ENCODE measurements at regions not wholly inside any gene's neighbourhood (a gene's known extent, or its start where the extent isn't known, plus 50 kb on each side); places are given as distances from the start of the nearest gene placed in this dataset.

GRCh38 chr13:37211487-37211886 is 106.0 kb upstream of the CSNK1A1L start:
- H3K4me3 ChIP-seq (ENCODE audit: low read length in 2 of 2) = no peak overlapping the region
- intact Hi-C loops (cut with DNase I) = no loop called here
- H3K27me3 ChIP-seq (ENCODE audit: control insufficient read depth in 1 of 2, insufficient read depth in 2 of 2, low read length in 1 of 2) = no peaks in the 10 kb centered on the region

GRCh38 chr13:37209621-37210580 is 104.4 kb upstream of the CSNK1A1L start:
- intact Hi-C loops (cut with DNase I) = no loop called here

More at GRCh38 chr13:37211487-37211886, 106.0 kb upstream of the CSNK1A1L start:
- H3K36me3 ChIP-seq (ENCODE audit: control insufficient read depth in 1 of 2, insufficient read depth in 2 of 2, low read length in 1 of 2) = no peaks in the 10 kb centered on the region
- 88 to 89% methylated on average over 7 of the region's 7 CpGs for WGBS, 2 donors
- no peak for ATAC-seq (ENCODE audit: low FRiP score)
- DNase-seq = no peak
- no peak overlapping the region for H3K27ac ChIP-seq (ENCODE audit: low read depth in 1 of 2, low read length in 2 of 2)
- peaks cover 0 to 2% of the 10 kb centered on the region in 2 donors for H3K4me1 ChIP-seq (ENCODE audit: control insufficient read depth in 1 of 2, insufficient read depth in 2 of 2, low read length in 2 of 2)
- no peaks in the 10 kb centered on the region for H3K9me3 ChIP-seq (ENCODE audit: control insufficient read depth, low read length)

GRCh38 chr13:37207691-37208451 is 102.4 kb upstream of the CSNK1A1L start:
- no peak overlapping the region for H3K27ac ChIP-seq (ENCODE audit: low read depth in 1 of 2, low read length in 2 of 2)
- peaks cover 0 to 2% of the 10 kb centered on the region in 2 donors for H3K4me1 ChIP-seq (ENCODE audit: control insufficient read depth in 1 of 2, insufficient read depth in 2 of 2, low read length in 2 of 2)
- DNase-seq (no peak), ATAC-seq (ENCODE audit: low FRiP score) (no peak)
- WGBS, 2 donors = 4 to 8% methylated on average over 4 of the region's 4 CpGs
- no peaks in the 10 kb centered on the region for H3K9me3 ChIP-seq (ENCODE audit: control insufficient read depth, low read length)
- no peaks in the 10 kb centered on the region for H3K36me3 ChIP-seq (ENCODE audit: control insufficient read depth in 1 of 2, insufficient read depth in 2 of 2, low read length in 1 of 2)
- no peak overlapping the region for H3K4me3 ChIP-seq (ENCODE audit: low read length in 2 of 2)
- H3K27me3 ChIP-seq (ENCODE audit: control insufficient read depth in 1 of 2, insufficient read depth in 2 of 2, low read length in 1 of 2) = no peaks in the 10 kb centered on the region
- intact Hi-C loops (cut with DNase I) = no loop called here

More at GRCh38 chr13:37209621-37210580, 104.4 kb upstream of the CSNK1A1L start:
- no peaks in the 10 kb centered on the region for H3K27me3 ChIP-seq (ENCODE audit: control insufficient read depth in 1 of 2, insufficient read depth in 2 of 2, low read length in 1 of 2)
- WGBS, 2 donors = 50 to 54% methylated on average over 4 of the region's 4 CpGs
- H3K4me1 ChIP-seq (ENCODE audit: control insufficient read depth in 1 of 2, insufficient read depth in 2 of 2, low read length in 2 of 2) = peaks cover 0 to 2% of the 10 kb centered on the region in 2 donors
- no peak overlapping the region for H3K4me3 ChIP-seq (ENCODE audit: low read length in 2 of 2)
- DNase-seq = no peak
- no peaks in the 10 kb centered on the region for H3K9me3 ChIP-seq (ENCODE audit: control insufficient read depth, low read length)
- no peak for ATAC-seq (ENCODE audit: low FRiP score)
- H3K36me3 ChIP-seq (ENCODE audit: control insufficient read depth in 1 of 2, insufficient read depth in 2 of 2, low read length in 1 of 2) = no peaks in the 10 kb centered on the region
- no peak overlapping the region for H3K27ac ChIP-seq (ENCODE audit: low read depth in 1 of 2, low read length in 2 of 2)

GRCh38 chr13:37202264-37202663 is 96.8 kb upstream of the CSNK1A1L start:
- Histone ChIP-seq H3K9me3 (ENCODE audit: control insufficient read depth, low read length) (no peaks in the 10 kb centered on the region), H3K27ac (ENCODE audit: low read depth in 1 of 2, low read length in 2 of 2) (no peak overlapping the region), H3K27me3 (ENCODE audit: control insufficient read depth in 1 of 2, insufficient read depth in 2 of 2, low read length in 1 of 2) (no peaks in the 10 kb centered on the region), H3K4me3 (ENCODE audit: low read length in 2 of 2) (no peak overlapping the region), H3K36me3 (ENCODE audit: control insufficient read depth in 1 of 2, insufficient read depth in 2 of 2, low read length in 1 of 2) (no peaks in the 10 kb centered on the region), H3K4me1 (ENCODE audit: control insufficient read depth in 1 of 2, insufficient read depth in 2 of 2, low read length in 2 of 2) (no peaks in the 10 kb centered on the region)
- ATAC-seq (ENCODE audit: low FRiP score) (no peak), DNase-seq (no peak)
- intact Hi-C loops (cut with DNase I) = no loop called here
- 68 to 73% methylated on average over 2 of the region's 2 CpGs for WGBS, 2 donors

- Histone ChIP-seq H3K36me3 (ENCODE audit: control insufficient read depth in 1 of 2, insufficient read depth in 2 of 2, low read length in 1 of 2) (no peaks in the 10 kb centered on the region), H3K27ac (ENCODE audit: low read depth in 1 of 2, low read length in 2 of 2) (no peak overlapping the region), H3K4me1 (ENCODE audit: control insufficient read depth in 1 of 2, insufficient read depth in 2 of 2, low read length in 2 of 2) (no peaks in the 10 kb centered on the region), H3K27me3 (ENCODE audit: control insufficient read depth in 1 of 2, insufficient read depth in 2 of 2, low read length in 1 of 2) (no peaks in the 10 kb centered on the region), H3K9me3 (ENCODE audit: control insufficient read depth, low read length) (no peaks in the 10 kb centered on the region), H3K4me3 (ENCODE audit: low read length in 2 of 2) (no peak overlapping the region)
- 87 to 90% methylated on average over 5 of the region's 5 CpGs for WGBS, 2 donors
- intact Hi-C loops (cut with DNase I) = no loop called here
- ATAC-seq (ENCODE audit: low FRiP score) (no peak), DNase-seq (no peak)
Observed at GRCh38 chr13:37201081-37201480, 95.6 kb upstream of the CSNK1A1L start.

GRCh38 chr13:37198629-37199028 is 93.2 kb upstream of the CSNK1A1L start:
- Histone ChIP-seq H3K4me1 (ENCODE audit: control insufficient read depth in 1 of 2, insufficient read depth in 2 of 2, low read length in 2 of 2) (no peaks in the 10 kb centered on the region), H3K27ac (ENCODE audit: low read depth in 1 of 2, low read length in 2 of 2) (no peak overlapping the region), H3K27me3 (ENCODE audit: control insufficient read depth in 1 of 2, insufficient read depth in 2 of 2, low read length in 1 of 2) (no peaks in the 10 kb centered on the region), H3K9me3 (ENCODE audit: control insufficient read depth, low read length) (no peaks in the 10 kb centered on the region), H3K36me3 (ENCODE audit: control insufficient read depth in 1 of 2, insufficient read depth in 2 of 2, low read length in 1 of 2) (no peaks in the 10 kb centered on the region), H3K4me3 (ENCODE audit: low read length in 2 of 2) (no peak overlapping the region)
- 57 to 61% methylated on average over 1 of the region's 1 CpG for WGBS, 2 donors
- no peak for ATAC-seq (ENCODE audit: low FRiP score)
- intact Hi-C loops (cut with DNase I) = no loop called here
- no peak for DNase-seq

GRCh38 chr13:37195621-37196020 is 90.2 kb upstream of the CSNK1A1L start:
- intact Hi-C loops (cut with DNase I) = no loop called here
- Histone ChIP-seq H3K4me3 (ENCODE audit: low read length in 2 of 2) (no peak overlapping the region), H3K27me3 (ENCODE audit: control insufficient read depth in 1 of 2, insufficient read depth in 2 of 2, low read length in 1 of 2) (no peaks in the 10 kb centered on the region), H3K4me1 (ENCODE audit: control insufficient read depth in 1 of 2, insufficient read depth in 2 of 2, low read length in 2 of 2) (no peaks in the 10 kb centered on the region), H3K27ac (ENCODE audit: low read depth in 1 of 2, low read length in 2 of 2) (no peak overlapping the region), H3K36me3 (ENCODE audit: control insufficient read depth in 1 of 2, insufficient read depth in 2 of 2, low read length in 1 of 2) (no peaks in the 10 kb centered on the region), H3K9me3 (ENCODE audit: control insufficient read depth, low read length) (no peaks in the 10 kb centered on the region)
- DNase-seq (no peak), ATAC-seq (ENCODE audit: low FRiP score) (no peak)
- WGBS, 2 donors = 65 to 83% methylated on average over 2 to 3 of the region's 3 CpGs

- no peaks in the 10 kb centered on the region for H3K36me3 ChIP-seq (ENCODE audit: control insufficient read depth in 1 of 2, insufficient read depth in 2 of 2, low read length in 1 of 2)
- H3K27ac ChIP-seq (ENCODE audit: low read depth in 1 of 2, low read length in 2 of 2) = no peak overlapping the region
- intact Hi-C loops (cut with DNase I) = no loop called here
- H3K4me1 ChIP-seq (ENCODE audit: control insufficient read depth in 1 of 2, insufficient read depth in 2 of 2, low read length in 2 of 2) = no peaks in the 10 kb centered on the region
- ATAC-seq (ENCODE audit: low FRiP score) (no peak), DNase-seq (no peak)
- 41 to 55% methylated on average over 1 of the region's 1 CpG for WGBS, 2 donors
- H3K4me3 ChIP-seq (ENCODE audit: low read length in 2 of 2) = no peak overlapping the region
- H3K9me3 ChIP-seq (ENCODE audit: control insufficient read depth, low read length) = no peaks in the 10 kb centered on the region
- H3K27me3 ChIP-seq (ENCODE audit: control insufficient read depth in 1 of 2, insufficient read depth in 2 of 2, low read length in 1 of 2) = no peaks in the 10 kb centered on the region
Observed at GRCh38 chr13:37194428-37194861, 89.0 kb upstream of the CSNK1A1L start.

Data from aorta (tissue), 5 donors.